Right cardiac atrium (tissue), 5 donors: ENCODE measurements at regions not wholly inside any gene's neighbourhood (a gene's known extent, or its start where the extent isn't known, plus 50 kb on each side); places are given as distances from the start of the nearest gene placed in this dataset.

ENCODE experiments used
- ATAC-seq, 2 donors: fragments of 200-7000 bp; cut with Tn5 transposase; one replicate each; pipeline versions ENCODE4 v1.8.0 to v1.9.1; 2020; ENCODE audit warnings: moderate library complexity in 2 of 2, mild to moderate bottlenecking in 1 of 2
- DNase-seq, 3 donors: peaks; one replicate each; pipeline ENCODE4 v3.0.0-alpha.2; 2020
- H3K27ac ChIP-seq: one replicate; pipeline ENCODE4 v1.5.1; 2013; ENCODE audit warnings: mild to moderate bottlenecking, low read length, control low read depth, moderate library complexity
- H3K27me3 ChIP-seq: one replicate; pipeline ENCODE4 v1.6.1; 2013; ENCODE audit not compliant: control insufficient read depth, insufficient read depth
- H3K4me1 ChIP-seq: one replicate; pipeline ENCODE4 v1.6.1; 2013; ENCODE audit warnings: low read length; ENCODE audit not compliant: control insufficient read depth, insufficient read depth
- H3K4me3 ChIP-seq: one replicate; pipeline ENCODE4 v1.5.1; 2013; ENCODE audit warnings: low read length, control low read depth
- H3K9me3 ChIP-seq: one replicate; pipeline ENCODE4 v1.6.1; 2013; ENCODE audit warnings: low read length; ENCODE audit not compliant: control insufficient read depth
- WGBS: extraction: QIAGEN DNeasy Blood & Tissue Kit; methylation state at CpG from one replicate; pipeline ENCODE4 v1.1.7; 2013; 5-methylcytosine and 5-hydroxymethylcytosine counted together
- intact Hi-C, 4 donors: fragments of 100-400 bp; cut with DNase I; formaldehyde crosslinking; loops; one replicate each; pipeline versions ENCODE4 v1.11.0 to v1.14.0; 2022 to 2023
- donor health status: healthy with polysubstance abuse.
- donor health status: DM: no; HTN: yes; CAD: no.
- donor health status: DM: no; HTN: no; CAD: no.
- donor health status: DM: no; HTN: yes; CAD: no; lungs with severe emphysema.
- donor health status: DM: yes; HTN: yes; CAD: no.

GRCh38 chr22:47762141-47762540 lies 999.7 kb downstream of the TBC1D22A start:
- no peak for DNase-seq
- Histone ChIP-seq H3K4me1 (no peaks in the 10 kb centered on the region), H3K27me3 (no peaks in the 10 kb centered on the region), H3K9me3 (no peaks in the 10 kb centered on the region), H3K4me3 (no peak overlapping the region), H3K27ac (no peak overlapping the region)
- intact Hi-C loops = no loop called here
- ATAC-seq = no peak
- 70% methylated on average over 3 of the region's 3 CpGs for WGBS

GRCh38 chr22:47759909-47760308 lies 997.5 kb downstream of the TBC1D22A start:
- H3K27me3 ChIP-seq = no peaks in the 10 kb centered on the region
- intact Hi-C loops = no loop called here
- H3K4me1 ChIP-seq = no peaks in the 10 kb centered on the region
- no peak for ATAC-seq
- H3K4me3 ChIP-seq = no peak overlapping the region
- DNase-seq = no peak
- H3K9me3 ChIP-seq = no peaks in the 10 kb centered on the region
- H3K27ac ChIP-seq = no peak overlapping the region
- 50% methylated on average over 3 of the region's 3 CpGs for WGBS

DNA sequence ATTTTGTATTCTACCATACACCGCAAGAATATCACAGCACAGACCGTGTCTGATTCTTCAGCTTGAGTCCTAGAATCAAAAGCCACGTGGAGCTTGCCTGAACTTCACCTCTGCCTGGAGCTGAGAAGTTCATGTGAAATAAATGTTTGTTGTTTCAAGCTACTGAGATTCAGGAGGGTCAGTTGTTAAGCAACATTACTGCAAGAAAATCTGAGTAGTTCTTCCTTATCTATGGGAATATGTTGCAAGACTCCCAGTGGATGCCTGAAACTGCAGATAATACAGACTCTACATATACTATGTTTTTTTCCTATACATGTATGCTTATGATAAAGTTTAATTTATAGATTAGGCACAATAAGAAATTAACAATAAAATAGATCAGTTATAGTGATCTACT lies 995.3 kb downstream of the TBC1D22A start:
- 37% methylated on average over 3 of the region's 3 CpGs for whole genome bisulfite sequencing

GRCh38 chr22:47750086-47750485 lies 987.6 kb downstream of the TBC1D22A start:
- Histone ChIP-seq H3K27me3 (peaks cover 3% of the 10 kb centered on the region), H3K27ac (no peak overlapping the region), H3K4me1 (no peaks in the 10 kb centered on the region), H3K4me3 (no peak overlapping the region), H3K9me3 (no peaks in the 10 kb centered on the region)
- DNase-seq = no peak
- WGBS = 88% methylated on average over 3 of the region's 3 CpGs
- intact Hi-C loops = no loop called here
- ATAC-seq = no peak

More for the DNA sequence above, 995.3 kb downstream of the TBC1D22A start:
- intact Hi-C loops = no loop called here
- Histone ChIP-seq H3K4me3 (no peak overlapping the region), H3K4me1 (no peaks in the 10 kb centered on the region), H3K27ac (no peak overlapping the region), H3K9me3 (no peaks in the 10 kb centered on the region), H3K27me3 (no peaks in the 10 kb centered on the region)
- no peak for ATAC-seq
- no peak for DNase-seq

GRCh38 chr22:47748957-47749356 lies 986.5 kb downstream of the TBC1D22A start:
- Histone ChIP-seq H3K27me3 (peaks cover 3% of the 10 kb centered on the region), H3K27ac (no peak overlapping the region), H3K4me1 (no peaks in the 10 kb centered on the region), H3K4me3 (no peak overlapping the region), H3K9me3 (no peaks in the 10 kb centered on the region)
- DNase-seq = no peak
- intact Hi-C loops = no loop called here
- no peak for ATAC-seq
- WGBS = 48% methylated on average over 11 of the region's 11 CpGs

DNA sequence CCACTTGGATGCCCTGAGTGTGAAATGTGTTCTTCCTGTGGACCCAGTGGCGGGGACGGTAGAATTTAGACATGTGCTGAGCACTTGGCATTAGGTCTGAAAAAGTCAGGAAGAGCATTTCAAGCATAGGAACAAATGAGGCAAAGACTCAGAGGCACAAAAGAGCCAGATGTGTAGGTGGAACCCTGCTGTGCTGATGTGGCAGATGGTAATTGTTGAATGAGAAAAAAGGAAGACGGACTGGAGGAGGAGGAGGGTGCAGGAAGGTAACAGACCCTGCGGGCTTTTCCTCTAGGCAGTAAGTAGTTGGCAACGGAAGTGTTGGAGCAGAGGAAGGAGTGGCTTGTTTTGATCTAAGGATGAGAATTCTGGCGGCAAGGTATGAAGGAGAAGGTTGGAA lies 985.8 kb downstream of the TBC1D22A start:
- Histone ChIP-seq H3K27ac (no peak overlapping the region), H3K9me3 (no peaks in the 10 kb centered on the region), H3K27me3 (peaks cover 3% of the 10 kb centered on the region), H3K4me3 (no peak overlapping the region), H3K4me1 (no peaks in the 10 kb centered on the region)
- ATAC-seq (no peak), DNase-seq (no peak)
- intact Hi-C loops = no loop called here
- WGBS = 47% methylated on average over 6 of the region's 6 CpGs

DNA sequence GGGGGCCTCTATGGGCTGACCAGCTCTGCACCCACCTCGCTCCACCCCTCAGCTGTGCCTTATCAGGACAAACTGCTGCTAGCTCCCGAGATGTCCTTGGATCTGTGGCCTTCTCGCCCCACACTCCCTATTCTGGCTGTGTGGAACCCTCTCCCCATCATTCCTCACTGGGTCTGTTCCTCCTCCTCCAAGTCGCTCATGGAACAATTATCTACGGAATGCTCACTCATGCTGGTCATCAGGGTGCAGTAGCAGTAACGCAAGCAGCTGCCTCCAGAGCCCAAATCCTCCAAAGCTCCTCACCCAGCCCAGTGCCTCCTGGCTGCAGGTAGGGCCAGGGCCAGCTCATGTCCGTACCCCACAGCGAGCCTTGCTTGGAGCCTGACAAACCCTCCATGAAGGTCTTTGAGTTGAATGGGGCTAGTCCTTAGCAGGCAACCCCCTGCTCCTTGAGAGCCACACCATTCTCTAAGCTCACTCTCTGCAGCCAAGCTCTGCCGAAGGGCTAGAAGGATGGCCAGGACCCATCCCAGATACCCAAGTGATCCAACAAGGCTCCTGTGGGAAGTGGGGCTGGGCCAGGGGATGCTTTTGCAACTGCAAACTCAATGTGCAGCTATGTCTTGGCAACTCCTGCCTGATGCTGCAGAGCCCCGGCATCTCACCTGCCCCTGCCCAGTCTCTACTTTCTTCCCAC lies 977.8 kb downstream of the TBC1D22A start:
- WGBS = 76% methylated on average over 10 of the region's 10 CpGs
- no peak overlapping the region for H3K4me3 ChIP-seq
- no peak for DNase-seq
- no peak for ATAC-seq
- no peaks in the 10 kb centered on the region for H3K4me1 ChIP-seq
- H3K9me3 ChIP-seq = no peaks in the 10 kb centered on the region
- no peak overlapping the region for H3K27ac ChIP-seq
- intact Hi-C loops = no loop called here
- no peaks in the 10 kb centered on the region for H3K27me3 ChIP-seq

- intact Hi-C loops = no loop called here
- H3K27me3 ChIP-seq = no peaks in the 10 kb centered on the region
- H3K27ac ChIP-seq = no peak overlapping the region
- H3K4me1 ChIP-seq = no peaks in the 10 kb centered on the region
- H3K9me3 ChIP-seq = no peaks in the 10 kb centered on the region
- 69% methylated on average over 16 of the region's 16 CpGs for WGBS
- no peak overlapping the region for H3K4me3 ChIP-seq
- DNase-seq = no peak
- ATAC-seq = no peak
Observed at GRCh38 chr22:47739291-47740015, 977.0 kb downstream of the TBC1D22A start.

- ATAC-seq (no peak), DNase-seq (no peak)
- no peak overlapping the region for H3K27ac ChIP-seq
- 52% methylated on average over 8 of the region's 8 CpGs for WGBS
- intact Hi-C loops = no loop called here
- no peaks in the 10 kb centered on the region for H3K27me3 ChIP-seq
- H3K4me3 ChIP-seq = no peak overlapping the region
- H3K4me1 ChIP-seq = no peaks in the 10 kb centered on the region
- H3K9me3 ChIP-seq = no peaks in the 10 kb centered on the region
Observed at GRCh38 chr22:47738472-47739013, 976.1 kb downstream of the TBC1D22A start.

GRCh38 chr22:47736186-47737034 lies 974.0 kb downstream of the TBC1D22A start:
- intact Hi-C loops = no loop called here
- no peak for ATAC-seq
- H3K27me3 ChIP-seq = no peaks in the 10 kb centered on the region

DNA sequence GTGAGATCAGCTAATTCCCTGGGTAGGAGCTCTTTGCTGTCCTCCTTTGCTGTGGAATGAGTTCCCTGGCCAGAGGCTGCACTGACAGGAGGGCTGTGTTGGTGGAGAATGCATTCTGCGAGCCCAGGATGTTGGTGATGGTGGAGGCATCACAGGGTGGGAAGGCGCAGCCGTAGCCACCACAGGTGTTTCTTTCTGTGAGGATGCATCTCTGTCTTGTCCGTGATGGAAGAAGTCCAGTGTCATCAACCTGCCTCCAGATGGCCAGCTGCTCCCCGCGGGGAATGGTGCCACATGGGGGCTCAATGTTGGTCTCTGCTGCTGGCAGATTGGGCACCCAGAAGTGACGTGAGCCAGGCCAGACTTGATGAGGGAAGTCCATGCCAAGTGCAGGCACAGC lies 972.1 kb downstream of the TBC1D22A start:
- Histone ChIP-seq H3K27me3 (no peaks in the 10 kb centered on the region), H3K9me3 (no peaks in the 10 kb centered on the region), H3K4me1 (no peaks in the 10 kb centered on the region), H3K4me3 (no peak overlapping the region), H3K27ac (no peak overlapping the region)
- intact Hi-C loops = no loop called here
- ATAC-seq = no peak
- WGBS = 86% methylated on average over 7 of the region's 7 CpGs
- DNase-seq = no peak

More at GRCh38 chr22:47736186-47737034, 974.0 kb downstream of the TBC1D22A start:
- no peak overlapping the region for H3K27ac ChIP-seq
- DNase-seq = no peak
- H3K9me3 ChIP-seq = no peaks in the 10 kb centered on the region
- H3K4me1 ChIP-seq = no peaks in the 10 kb centered on the region
- H3K4me3 ChIP-seq = no peak overlapping the region
- 75% methylated on average over 15 of the region's 15 CpGs for WGBS
